ENCODE measurements at regions not wholly inside any gene's neighbourhood (a gene's known extent, or its start where the extent isn't known, plus 50 kb on each side); places are given as distances from the start of the nearest gene placed in this dataset.

GRCh38 chr2:234686088-234686890 lies 189.4 kb upstream of the ARL4C start:
- TF ChIP-seq CTCF (IDR thresholded peaks at IDR 0.05) (no peak), POLR2A (IDR thresholded peaks at IDR 0.05) (no peak)
